ENCODE measurements at regions not wholly inside any gene's neighbourhood (a gene's known extent, or its start where the extent isn't known, plus 50 kb on each side); places are given as distances from the start of the nearest gene placed in this dataset.

DNA sequence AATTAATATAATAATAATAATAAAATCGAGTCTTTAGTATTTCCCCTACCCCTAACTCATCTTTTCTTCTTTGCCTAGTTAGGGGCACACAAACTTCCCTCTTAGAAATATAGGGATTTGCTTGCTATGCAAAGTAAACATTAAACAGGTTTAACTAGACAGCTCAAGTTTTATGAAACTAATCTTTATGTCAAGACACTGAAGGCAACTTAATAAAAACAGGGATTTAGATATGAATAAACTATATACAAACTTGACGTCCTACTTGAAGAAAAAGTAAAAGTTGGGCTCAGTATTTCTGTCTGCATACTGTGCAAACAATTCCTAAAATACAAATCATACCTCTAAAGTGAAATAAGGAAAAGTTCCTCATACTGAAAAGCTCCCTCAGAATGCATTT, 52.1 kb upstream of the CAV2 start:
- DNase-seq: no peak
- FAIRE-seq: no peak
- WGBS, 3 donors: 38 to 57% (median 56%) methylated on average over 2 of the region's 2 CpGs
- H3K4me3 ChIP-seq (ENCODE audit: low read depth in 1 of 3, low read length in 3 of 3): no peak overlapping the region
- no peak overlapping the region for H3K27ac ChIP-seq (ENCODE audit: low read depth in 1 of 3, low read length in 2 of 3)
- no peaks in the 10 kb centered on the region for H3K27me3 ChIP-seq (ENCODE audit: control insufficient read depth in 3 of 3, insufficient read depth in 3 of 3, low read length in 3 of 3)
- no peaks in the 10 kb centered on the region for H3K36me3 ChIP-seq (ENCODE audit: control insufficient read depth in 3 of 3, insufficient read depth in 2 of 3, low read depth in 1 of 3, low read length in 3 of 3)
- no peaks in the 10 kb centered on the region for H3K4me1 ChIP-seq (ENCODE audit: control insufficient read depth in 3 of 3, insufficient read depth in 2 of 3, low read depth in 1 of 3, low read length in 2 of 3)
- no peaks in the 10 kb centered on the region for H3K9me3 ChIP-seq (ENCODE audit: control insufficient read depth in 2 of 2, insufficient read depth in 1 of 2, low read depth in 1 of 2, low read length in 1 of 2)

GRCh38 chr7:116447966-116448839, 51.3 kb upstream of the CAV2 start:
- no peaks in the 10 kb centered on the region for H3K27me3 ChIP-seq (ENCODE audit: control insufficient read depth in 3 of 3, insufficient read depth in 3 of 3, low read length in 3 of 3)
- FAIRE-seq: no peak
- WGBS, 3 donors: 28 to 46% (median 42%) methylated on average over 3 of the region's 3 CpGs
- H3K4me3 ChIP-seq (ENCODE audit: low read depth in 1 of 3, low read length in 3 of 3): no peak overlapping the region
- H3K9me3 ChIP-seq (ENCODE audit: control insufficient read depth in 2 of 2, insufficient read depth in 1 of 2, low read depth in 1 of 2, low read length in 1 of 2): no peaks in the 10 kb centered on the region
- H3K4me1 ChIP-seq (ENCODE audit: control insufficient read depth in 3 of 3, insufficient read depth in 2 of 3, low read depth in 1 of 3, low read length in 2 of 3): no peaks in the 10 kb centered on the region
- H3K36me3 ChIP-seq (ENCODE audit: control insufficient read depth in 3 of 3, insufficient read depth in 2 of 3, low read depth in 1 of 3, low read length in 3 of 3): no peaks in the 10 kb centered on the region
- no peak overlapping the region for H3K27ac ChIP-seq (ENCODE audit: low read depth in 1 of 3, low read length in 2 of 3)
- DNase-seq: no peak

GRCh38 chr7:116449441-116449840, 50.1 kb upstream of the CAV2 start:
- no peak overlapping the region for H3K27ac ChIP-seq (ENCODE audit: low read depth in 1 of 3, low read length in 2 of 3)
- no peak for FAIRE-seq
- WGBS, 3 donors: 56 to 74% (median 63%) methylated on average over 4 of the region's 4 CpGs

More at GRCh38 chr7:116449441-116449840, 50.1 kb upstream of the CAV2 start:
- no peaks in the 10 kb centered on the region for H3K27me3 ChIP-seq (ENCODE audit: control insufficient read depth in 3 of 3, insufficient read depth in 3 of 3, low read length in 3 of 3)
- no peak for DNase-seq
- H3K9me3 ChIP-seq (ENCODE audit: control insufficient read depth in 2 of 2, insufficient read depth in 1 of 2, low read depth in 1 of 2, low read length in 1 of 2): no peaks in the 10 kb centered on the region
- H3K4me1 ChIP-seq (ENCODE audit: control insufficient read depth in 3 of 3, insufficient read depth in 2 of 3, low read depth in 1 of 3, low read length in 2 of 3): no peaks in the 10 kb centered on the region
- H3K36me3 ChIP-seq (ENCODE audit: control insufficient read depth in 3 of 3, insufficient read depth in 2 of 3, low read depth in 1 of 3, low read length in 3 of 3): no peaks in the 10 kb centered on the region
- H3K4me3 ChIP-seq (ENCODE audit: low read depth in 1 of 3, low read length in 3 of 3): no peak overlapping the region

Measured in small intestine (tissue), 7 donors.